Superior temporal gyrus (tissue), 1 donor: ENCODE measurements at regions not wholly inside any gene's neighbourhood (a gene's known extent, or its start where the extent isn't known, plus 50 kb on each side); places are given as distances from the start of the nearest gene placed in this dataset.

Experiments used
- DNase-seq: peaks from one replicate; pipeline ENCODE4 v3.0.0-alpha.2; 2016; ENCODE audit errors: extremely low spot score

- no peak for DNase-seq
These were observed 319.1 kb downstream of the GPATCH2 start for GRCh38 chr1:217311766-217312165.

- no peak for DNase-seq
These were observed 319.6 kb downstream of the GPATCH2 start for GRCh38 chr1:217311269-217311668.

DNA sequence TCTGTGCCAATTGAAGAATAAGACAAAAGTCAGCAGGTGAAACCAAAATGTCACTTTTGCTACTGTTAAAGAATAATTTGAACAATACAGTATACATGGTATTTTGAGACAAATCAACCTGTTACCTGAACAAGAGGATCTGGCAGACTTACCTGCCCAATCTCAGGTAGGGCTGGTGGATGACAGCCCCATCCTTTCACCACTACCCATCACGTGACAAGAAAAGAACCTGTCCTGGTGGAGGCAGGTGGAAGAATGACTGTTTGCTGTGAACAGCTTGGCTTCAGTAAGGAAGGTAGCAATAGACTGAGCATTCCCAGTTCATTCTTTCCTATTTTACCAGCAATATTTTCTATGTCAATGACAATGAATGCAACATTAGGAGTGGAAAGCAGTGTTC, 349.6 kb downstream of the GPATCH2 start:
- DNase-seq = no peak

DNA sequence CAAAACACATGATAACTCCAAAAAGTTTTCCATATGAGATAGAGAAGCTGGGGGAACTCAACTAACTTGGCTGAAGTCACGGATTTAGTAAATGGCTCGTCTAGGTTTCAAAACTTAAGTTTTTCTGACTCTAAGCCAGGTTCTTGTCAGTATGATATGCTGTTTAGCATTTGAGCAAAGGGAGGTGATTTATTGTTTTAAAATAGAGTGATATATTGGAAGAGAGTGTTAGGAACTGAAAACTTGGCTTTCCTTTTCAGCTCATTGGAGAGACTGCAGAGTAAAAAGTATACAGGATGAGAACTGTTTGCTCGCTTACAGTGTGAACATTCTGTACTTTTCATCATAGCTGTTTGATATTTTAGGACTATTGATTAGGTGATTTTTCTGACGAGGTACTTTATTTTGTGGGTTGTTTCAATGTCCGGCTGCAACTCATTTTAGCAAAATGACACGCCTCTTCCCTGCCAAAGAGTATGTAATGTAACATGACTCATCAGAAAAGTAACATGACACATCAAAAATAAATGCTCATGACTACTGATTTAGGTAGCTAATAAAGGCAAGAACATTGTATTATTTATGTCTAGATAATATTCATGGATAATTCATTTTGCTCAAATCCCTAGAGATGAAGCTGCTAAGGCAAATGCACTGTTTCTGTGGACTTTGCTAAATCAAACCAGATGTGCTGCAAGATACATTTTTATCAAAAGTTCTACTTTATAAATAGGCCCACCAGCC, 355.1 kb downstream of the GPATCH2 start:
- no peak for DNase-seq

GRCh38 chr1:217274927-217275654, 355.8 kb downstream of the GPATCH2 start:
- DNase-seq = no peak

DNA sequence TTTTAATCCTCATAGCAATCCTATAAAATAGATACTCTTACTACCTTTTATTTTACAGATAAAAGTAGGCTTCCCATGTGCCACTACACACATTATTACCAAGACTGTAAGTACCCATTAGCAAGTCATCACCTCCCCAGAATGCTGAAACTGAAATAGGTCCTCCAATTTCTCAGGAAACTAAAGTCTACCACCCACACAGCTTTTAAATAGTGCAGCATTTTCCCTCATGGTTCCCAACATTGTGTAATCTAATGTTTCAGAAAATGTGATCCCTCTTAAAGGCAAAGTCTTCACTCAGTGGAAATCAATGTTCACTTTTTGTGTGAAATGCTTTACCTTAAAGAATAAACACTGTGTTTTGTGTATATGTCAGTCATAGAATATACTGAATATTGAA, 356.5 kb downstream of the GPATCH2 start:
- DNase-seq = no peak

DNA sequence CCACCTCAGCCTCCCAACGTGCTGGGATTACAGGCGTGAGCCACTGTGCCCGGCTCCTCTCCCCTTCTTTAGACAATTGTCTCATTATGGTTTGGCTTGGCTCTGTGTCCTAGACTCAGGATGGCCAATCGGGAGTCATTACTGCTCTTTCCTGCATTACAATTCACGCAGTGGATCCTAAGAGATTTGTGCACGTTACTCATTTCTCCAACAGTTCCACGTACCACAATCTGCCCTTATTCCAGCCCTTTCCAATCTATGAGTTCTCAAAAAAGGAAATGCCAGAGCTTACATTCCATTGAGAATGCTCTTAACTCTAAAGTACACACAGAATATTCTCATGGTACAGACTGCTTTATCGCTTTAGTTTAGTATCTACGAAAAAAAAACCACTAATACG, 357.0 kb downstream of the GPATCH2 start:
- no peak for DNase-seq

GRCh38 chr1:217272385-217272784, 358.5 kb downstream of the GPATCH2 start:
- DNase-seq = no peak

- DNase-seq = no peak
These were observed 360.8 kb downstream of the GPATCH2 start for GRCh38 chr1:217270101-217270500.

GRCh38 chr1:217268058-217268457, 362.8 kb downstream of the GPATCH2 start:
- no peak for DNase-seq

GRCh38 chr1:217261636-217262035, 369.3 kb downstream of the GPATCH2 start:
- no peak for DNase-seq

- no peak for DNase-seq
These were observed 370.2 kb downstream of the GPATCH2 start for GRCh38 chr1:217260676-217261075.

DNA sequence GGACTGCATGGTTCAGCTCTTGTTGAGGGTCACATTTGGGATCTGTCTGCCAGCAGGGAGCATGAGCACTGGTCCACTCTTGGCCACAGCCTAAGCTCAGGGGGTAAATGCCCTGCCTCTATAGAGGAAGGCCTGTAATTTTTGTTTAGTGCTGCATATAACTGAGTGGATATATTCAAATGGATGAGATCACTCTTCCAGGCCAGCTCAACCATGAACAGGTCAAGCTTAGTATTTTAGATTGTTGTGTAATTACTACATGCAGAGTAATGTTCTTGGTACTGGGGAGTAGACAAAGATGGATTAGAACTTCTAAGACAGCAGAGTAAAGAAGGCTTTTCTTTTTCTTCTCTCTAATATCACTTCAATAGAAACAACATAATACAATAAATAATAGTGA, 376.9 kb downstream of the GPATCH2 start:
- no peak for DNase-seq

DNA sequence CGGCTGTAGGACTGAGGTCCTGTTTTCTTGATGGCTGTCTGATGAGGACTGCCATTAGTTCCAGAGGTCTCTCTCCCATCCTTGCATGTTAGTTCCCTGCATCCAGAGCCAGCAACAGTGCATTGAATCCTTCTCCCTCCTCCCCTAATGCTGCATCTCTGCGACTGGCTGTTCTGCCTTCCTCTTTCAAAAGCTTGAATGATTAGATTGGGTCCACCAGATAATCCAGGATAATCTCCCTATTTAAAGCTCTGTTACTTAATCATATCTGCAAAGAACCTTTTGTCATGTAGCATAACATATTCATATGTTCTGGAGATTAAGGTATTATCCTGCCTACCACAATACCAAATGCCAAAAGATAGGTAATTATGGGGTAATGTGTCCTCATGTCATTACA, 377.5 kb downstream of the GPATCH2 start:
- DNase-seq = no peak

DNA sequence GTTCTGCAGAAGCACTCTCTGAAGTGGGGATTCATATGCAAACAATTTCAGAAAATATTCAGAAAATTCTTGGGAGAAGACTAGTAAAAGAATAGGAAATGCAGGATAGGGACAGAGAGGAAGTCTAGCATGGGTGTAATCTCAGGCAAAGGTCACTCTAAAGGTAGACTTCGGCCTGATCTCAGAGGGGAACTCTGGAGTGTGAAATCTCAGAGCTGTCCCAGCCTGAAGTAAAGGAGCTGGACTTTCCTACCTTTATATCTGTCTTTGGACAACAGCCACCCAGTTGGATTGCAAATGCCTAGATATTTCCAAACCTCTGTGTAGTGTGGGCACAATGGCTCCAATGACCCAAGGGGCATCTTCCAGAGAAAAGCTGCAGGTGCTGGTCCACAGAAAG, 379.8 kb downstream of the GPATCH2 start:
- no peak for DNase-seq

- no peak for DNase-seq
These were observed 381.0 kb downstream of the GPATCH2 start for GRCh38 chr1:217249857-217250256.

GRCh38 chr1:217244971-217245370, 385.9 kb downstream of the GPATCH2 start:
- DNase-seq = no peak

DNA sequence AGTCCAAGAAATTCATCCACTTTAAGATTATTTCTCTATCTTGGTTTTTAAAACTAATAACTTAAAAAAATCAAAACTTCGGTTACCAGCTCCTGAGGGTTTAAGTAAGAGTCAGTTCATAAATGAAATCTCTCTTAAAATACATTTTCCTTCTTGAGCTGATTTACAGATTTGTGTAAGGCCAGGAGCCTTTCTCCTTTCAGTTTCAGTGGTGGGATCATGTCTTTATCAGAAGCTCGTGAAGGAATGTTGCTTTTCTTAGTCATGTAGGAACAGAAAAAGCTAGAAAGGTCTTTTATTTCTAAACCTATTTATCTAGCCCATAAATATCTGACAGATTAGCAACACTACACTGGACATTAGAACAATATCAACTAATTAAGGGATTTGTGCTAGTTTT, 390.2 kb downstream of the GPATCH2 start:
- DNase-seq = no peak

DNA sequence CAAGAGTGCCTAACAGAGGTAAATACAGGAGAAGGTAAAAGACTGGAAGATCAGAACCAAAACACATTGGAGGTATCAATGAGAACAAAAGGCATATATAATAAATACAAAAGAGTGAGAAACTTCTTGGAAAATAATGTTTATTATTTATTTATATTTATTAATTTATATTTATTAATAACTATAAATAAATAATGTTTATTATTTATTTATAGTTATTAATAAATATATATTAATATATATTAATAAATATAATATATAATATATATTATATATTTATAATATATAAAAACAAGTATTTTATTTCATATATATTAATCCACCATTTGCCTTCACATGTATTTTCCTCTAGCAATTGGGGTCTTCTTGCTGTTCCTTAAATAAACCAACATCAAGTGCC, 391.9 kb downstream of the GPATCH2 start:
- DNase-seq = no peak

DNA sequence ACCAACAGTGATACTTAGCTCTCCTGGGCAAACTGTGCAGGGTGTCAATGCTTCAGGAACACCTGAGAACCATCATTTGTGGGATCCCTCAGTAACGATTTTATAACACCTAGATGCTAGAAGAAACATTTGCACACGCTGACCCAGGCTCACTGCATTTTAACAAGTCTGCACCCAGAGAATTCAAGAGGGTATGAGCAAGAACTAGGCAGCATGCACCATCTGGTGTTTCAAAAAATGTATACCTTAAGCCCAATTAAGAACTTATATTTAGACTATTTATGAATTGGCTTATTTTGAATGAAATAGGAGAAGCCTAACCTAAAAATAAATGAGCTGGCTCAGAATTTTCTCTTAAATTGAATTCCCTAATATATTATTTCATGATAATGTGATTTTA, 400.5 kb downstream of the GPATCH2 start:
- no peak for DNase-seq

DNA sequence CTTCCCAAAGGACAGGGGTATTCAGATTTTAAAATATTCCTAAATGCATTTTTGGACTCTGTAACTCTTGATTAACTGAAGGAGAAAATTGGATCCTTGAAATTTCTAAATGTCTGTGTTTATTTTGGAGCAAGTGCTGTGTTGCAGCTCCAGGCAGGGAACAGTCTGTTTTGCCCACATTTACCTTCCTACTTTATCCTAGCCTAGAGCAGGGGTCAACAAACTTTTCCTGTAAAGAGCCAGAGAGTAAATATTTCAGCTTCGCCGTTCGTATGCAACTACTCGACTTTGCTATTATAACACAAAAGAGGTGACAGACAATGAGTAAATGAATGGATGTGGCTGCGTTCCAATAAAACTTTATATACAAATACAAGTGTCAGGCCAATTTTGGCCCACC, 402.2 kb downstream of the GPATCH2 start:
- no peak for DNase-seq

DNA sequence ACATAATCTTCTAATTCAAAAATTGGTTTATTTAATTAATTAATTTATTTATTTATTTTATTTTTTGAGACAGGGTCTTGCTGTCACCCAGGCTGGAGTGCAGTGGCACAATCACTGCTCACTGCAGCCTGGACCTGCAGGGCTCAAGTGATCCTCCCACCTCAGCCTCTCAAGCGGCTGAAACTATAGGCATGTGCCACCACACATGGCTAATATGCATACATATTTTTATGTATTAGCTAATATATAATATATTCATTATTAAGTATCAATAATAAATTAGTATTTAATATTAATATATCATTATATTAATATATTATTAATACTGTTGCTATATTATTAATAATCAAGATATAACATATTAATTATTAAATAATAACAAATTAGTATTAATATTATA, 406.7 kb downstream of the GPATCH2 start:
- DNase-seq = no peak

DNA sequence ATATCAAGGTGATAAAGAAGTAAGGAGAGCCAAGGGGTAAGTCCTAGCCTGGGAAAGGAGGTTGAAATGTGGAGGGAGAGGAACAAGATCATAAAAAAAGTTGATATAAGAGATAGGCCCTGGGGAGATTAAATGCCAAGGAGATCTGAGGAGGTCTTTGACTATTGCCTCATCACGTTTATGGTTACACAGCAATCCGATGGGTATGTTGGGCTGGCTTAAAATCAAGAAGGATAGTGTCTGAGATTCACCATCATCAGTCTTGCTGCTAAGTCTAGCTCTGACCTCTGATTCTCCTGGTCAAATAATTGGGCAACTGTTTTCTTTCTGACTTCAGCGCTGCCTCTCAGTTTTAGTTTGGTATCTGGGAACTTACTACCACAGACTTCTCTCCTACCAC, 416.3 kb downstream of the GPATCH2 start:
- no peak for DNase-seq

GRCh38 chr1:217211486-217211885, 419.4 kb downstream of the GPATCH2 start:
- DNase-seq = no peak
